Heart left ventricle (tissue), 13 donors: ENCODE measurements at regions not wholly inside any gene's neighbourhood (a gene's known extent, or its start where the extent isn't known, plus 50 kb on each side); places are given as distances from the start of the nearest gene placed in this dataset.

ENCODE experiments used
- POLR2A ChIP-seq, 2 donors: fragments of 450-650 bp; IDR thresholded peaks; one replicate each; pipeline ENCODE4 v1.6.1; 2017; ENCODE audit warnings: antibody characterized with exemption in 2 of 2, mild to moderate bottlenecking in 2 of 2, moderate library complexity in 2 of 2
- TF ChIP-seq, protein P1 (sequence below), 12 donors: fragments of 200-600 bp; sonication (generic) in 4 of 12; IDR thresholded peaks; one replicate each; pipeline versions ENCODE4 v1.5.0 to v1.8.0; 2018 to 2022; ENCODE audit warnings: antibody characterized with exemption in 12 of 12, mild to moderate bottlenecking in 5 of 12
- donor health status: ischemic (EF 13 %, LVEDD 7.1; RV severe dilation, severe dysfunction).
- donor health status: DM: no; HTN: yes; CAD: no.
- donor health status: DM: no; HTN: no; CAD: no.
- donor health status: ischemic (EF 25% LVEDD 6.9; RV normal size, moderate dysfunction).
- donor health status: ischemic (EF 25% LVEDD 5.7; RV mildly dilated, moderate dysfunction).
- donor health status: ischemic (EF 35%, LVEDD 5.7; RV mildly dilated, moderate dysfunction).
- donor health status: nonischemic (EF 11% LVEDD 7.7; RV severe dilation, severe dysfunction).
- donor health status: DM: yes; HTN: yes; CAD: no.
- donor health status: PGD.
- donor health status: ischemic (EF 29% LVEDD 5.4; RV normal size, mild dysfunction).
- donor health status: nonischemic (EF 23%, LVEDD 6.1; RV moderate dilation, normal function).

DNA sequence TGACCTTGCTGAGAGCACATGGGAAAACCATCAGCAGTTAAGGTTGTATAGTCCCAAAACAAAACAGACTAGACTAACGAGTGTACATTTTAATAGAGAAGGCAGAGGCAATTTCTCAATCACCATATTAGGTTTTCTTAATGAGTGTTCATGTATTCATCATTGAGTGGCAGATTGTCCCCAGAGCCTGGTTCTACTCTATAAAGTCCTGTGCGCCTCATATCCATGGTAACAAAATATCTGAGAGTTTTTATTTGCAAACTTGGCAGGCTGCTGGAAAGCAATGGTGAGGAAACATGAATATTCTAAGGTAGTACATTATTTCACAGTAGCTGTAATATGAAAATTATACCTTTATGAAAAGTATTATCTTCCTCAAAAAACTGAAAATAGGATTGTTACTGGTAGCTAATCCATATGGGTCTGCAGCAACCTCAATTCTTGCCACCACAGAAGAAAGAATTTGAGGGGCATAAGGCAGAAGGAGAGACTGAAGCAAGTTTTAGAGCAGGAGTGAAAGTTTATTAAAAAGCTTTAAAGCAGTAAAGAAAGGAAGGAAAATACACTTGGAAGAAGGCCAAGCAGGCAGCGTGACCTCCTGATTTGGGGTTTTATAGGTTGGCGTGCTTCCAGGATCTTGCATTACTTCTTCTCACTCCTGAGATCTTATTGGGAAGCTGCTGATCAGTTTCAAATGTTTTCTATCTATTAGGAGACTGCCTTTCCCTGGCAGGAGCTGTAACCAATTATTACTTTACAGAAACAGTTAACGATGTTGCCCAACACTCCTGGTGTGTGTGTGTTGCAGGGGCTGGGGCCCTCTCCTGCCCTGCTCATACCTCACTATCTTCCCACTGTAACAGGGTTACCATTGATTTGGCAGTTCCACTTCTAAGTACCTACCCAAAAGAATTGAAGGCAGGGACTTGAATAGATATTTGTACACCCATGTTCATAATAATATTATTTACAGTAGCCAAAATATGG is 154.0 kb upstream of the NUDT4 start:
- TF ChIP-seq, protein P1, sequence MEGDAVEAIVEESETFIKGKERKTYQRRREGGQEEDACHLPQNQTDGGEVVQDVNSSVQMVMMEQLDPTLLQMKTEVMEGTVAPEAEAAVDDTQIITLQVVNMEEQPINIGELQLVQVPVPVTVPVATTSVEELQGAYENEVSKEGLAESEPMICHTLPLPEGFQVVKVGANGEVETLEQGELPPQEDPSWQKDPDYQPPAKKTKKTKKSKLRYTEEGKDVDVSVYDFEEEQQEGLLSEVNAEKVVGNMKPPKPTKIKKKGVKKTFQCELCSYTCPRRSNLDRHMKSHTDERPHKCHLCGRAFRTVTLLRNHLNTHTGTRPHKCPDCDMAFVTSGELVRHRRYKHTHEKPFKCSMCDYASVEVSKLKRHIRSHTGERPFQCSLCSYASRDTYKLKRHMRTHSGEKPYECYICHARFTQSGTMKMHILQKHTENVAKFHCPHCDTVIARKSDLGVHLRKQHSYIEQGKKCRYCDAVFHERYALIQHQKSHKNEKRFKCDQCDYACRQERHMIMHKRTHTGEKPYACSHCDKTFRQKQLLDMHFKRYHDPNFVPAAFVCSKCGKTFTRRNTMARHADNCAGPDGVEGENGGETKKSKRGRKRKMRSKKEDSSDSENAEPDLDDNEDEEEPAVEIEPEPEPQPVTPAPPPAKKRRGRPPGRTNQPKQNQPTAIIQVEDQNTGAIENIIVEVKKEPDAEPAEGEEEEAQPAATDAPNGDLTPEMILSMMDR (IDR thresholded peaks at IDR 0.05), result no peak
- TF ChIP-seq POLR2A (IDR thresholded peaks at IDR 0.05), result no peak
